ENCODE measurements at regions not wholly inside any gene's neighbourhood (a gene's known extent, or its start where the extent isn't known, plus 50 kb on each side); places are given as distances from the start of the nearest gene placed in this dataset.

DNA sequence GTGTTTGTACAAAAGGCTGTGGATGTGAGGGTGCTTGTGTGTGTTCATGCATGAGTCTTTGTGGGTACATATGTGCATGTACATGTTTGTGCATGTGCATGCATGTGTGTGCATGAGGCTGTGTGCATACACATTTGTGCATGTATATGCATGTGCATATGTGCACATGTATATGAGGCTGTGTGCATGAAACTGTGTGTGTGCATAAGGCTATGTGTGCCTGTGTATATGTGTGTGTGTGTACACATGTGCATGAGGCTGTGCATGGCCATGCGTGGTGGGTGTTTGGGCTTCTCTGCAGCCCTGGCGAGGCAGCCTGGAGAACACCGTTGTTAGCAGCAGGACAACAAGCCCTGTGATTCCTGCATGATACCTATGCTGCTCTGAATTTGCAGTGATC, 207.7 kb upstream of the ADCY1 start:
- Histone ChIP-seq H3K27me3 (no peaks in the 10 kb centered on the region), H3K27ac (no peak overlapping the region), H3K4me1 (no peaks in the 10 kb centered on the region), H3K9me3 (peaks cover 0 to 10% (median 0%) of the 10 kb centered on the region in 3 donors), H3K4me3 (no peak overlapping the region), H3K36me3 (no peaks in the 10 kb centered on the region)
- TF ChIP-seq, protein P1, sequence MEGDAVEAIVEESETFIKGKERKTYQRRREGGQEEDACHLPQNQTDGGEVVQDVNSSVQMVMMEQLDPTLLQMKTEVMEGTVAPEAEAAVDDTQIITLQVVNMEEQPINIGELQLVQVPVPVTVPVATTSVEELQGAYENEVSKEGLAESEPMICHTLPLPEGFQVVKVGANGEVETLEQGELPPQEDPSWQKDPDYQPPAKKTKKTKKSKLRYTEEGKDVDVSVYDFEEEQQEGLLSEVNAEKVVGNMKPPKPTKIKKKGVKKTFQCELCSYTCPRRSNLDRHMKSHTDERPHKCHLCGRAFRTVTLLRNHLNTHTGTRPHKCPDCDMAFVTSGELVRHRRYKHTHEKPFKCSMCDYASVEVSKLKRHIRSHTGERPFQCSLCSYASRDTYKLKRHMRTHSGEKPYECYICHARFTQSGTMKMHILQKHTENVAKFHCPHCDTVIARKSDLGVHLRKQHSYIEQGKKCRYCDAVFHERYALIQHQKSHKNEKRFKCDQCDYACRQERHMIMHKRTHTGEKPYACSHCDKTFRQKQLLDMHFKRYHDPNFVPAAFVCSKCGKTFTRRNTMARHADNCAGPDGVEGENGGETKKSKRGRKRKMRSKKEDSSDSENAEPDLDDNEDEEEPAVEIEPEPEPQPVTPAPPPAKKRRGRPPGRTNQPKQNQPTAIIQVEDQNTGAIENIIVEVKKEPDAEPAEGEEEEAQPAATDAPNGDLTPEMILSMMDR (IDR thresholded peaks at IDR 0.05) = no peak
- TF ChIP-seq POLR2A (IDR thresholded peaks at IDR 0.05) (no peak), EP300 (IDR thresholded peaks at IDR 0.05) (no peak), POLR2AphosphoS5 (IDR thresholded peaks at IDR 0.05) (no peak)
- no peak for ATAC-seq
- WGBS, 2 donors (ENCODE audit: low coverage in 1 of 2) = 100% methylated on average over 1 of the region's 3 CpGs; no CpG with 5 or more reads in 1 of the 2 donors

DNA sequence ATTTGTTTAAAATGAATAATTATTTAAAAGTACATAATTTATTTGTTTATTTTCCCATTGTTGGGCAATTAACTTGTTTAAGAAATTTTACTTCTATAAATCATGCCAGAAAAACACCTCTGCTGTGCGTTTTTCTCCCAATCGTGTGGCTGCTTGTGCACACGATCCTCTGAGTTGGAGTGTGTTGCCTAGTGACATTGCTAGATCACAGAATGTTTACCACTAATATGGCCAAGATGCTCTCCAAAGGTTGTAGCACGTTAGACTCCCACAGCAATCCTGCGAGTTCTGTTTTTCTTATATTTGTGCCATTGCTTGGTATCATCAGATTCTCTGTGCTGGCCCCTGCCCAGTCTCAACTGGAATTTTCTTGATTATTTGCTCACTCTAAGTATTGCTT, 207.1 kb upstream of the ADCY1 start:
- Histone ChIP-seq H3K4me3 (no peak overlapping the region), H3K4me1 (no peaks in the 10 kb centered on the region), H3K9me3 (peaks cover 0 to 10% (median 0%) of the 10 kb centered on the region in 3 donors), H3K36me3 (no peaks in the 10 kb centered on the region), H3K27me3 (no peaks in the 10 kb centered on the region), H3K27ac (no peak overlapping the region)
- WGBS, 2 donors (ENCODE audit: low coverage in 1 of 2) = 62 to 70% methylated on average over 5 of the region's 5 CpGs
- ATAC-seq = no peak
- no peak for TF ChIP-seq POLR2AphosphoS5 (IDR thresholded peaks at IDR 0.05)
- TF ChIP-seq POLR2A (IDR thresholded peaks at IDR 0.05) = no peak
- TF ChIP-seq EP300 (IDR thresholded peaks at IDR 0.05) = no peak

DNA sequence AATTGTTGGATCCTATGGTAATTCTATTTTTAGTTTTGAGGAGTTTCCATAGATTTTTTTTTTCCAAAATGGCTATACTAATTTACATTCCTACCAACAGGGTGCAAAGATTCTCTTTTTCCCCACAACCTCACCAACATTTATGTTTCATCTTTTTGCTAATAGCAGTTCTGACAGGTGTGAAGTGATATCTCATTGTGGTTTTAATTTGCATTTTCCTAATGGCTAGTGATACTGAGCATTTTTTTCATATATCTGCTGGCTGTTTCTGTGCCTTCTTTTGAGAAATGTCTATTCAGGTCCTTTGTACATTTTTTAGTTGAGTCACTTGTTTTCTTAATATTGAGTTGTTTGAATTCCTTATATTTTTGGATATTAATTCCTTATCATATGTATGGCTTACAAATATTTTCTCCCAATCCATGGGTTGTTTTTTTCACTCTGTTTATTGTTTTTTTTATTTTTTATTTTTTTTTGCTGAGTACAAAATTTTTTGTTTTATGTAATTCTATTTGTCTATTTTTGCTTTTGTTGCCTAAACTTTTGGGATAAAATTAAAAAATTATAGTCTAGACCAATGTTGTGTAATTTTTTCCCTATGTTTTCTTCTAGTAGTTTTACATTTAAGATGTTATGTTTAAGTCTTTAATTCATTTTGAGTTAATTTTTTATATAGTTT, 205.9 kb upstream of the ADCY1 start:
- no peak for TF ChIP-seq POLR2A (IDR thresholded peaks at IDR 0.05)
- TF ChIP-seq, protein P1 (IDR thresholded peaks at IDR 0.05) = no peak
- TF ChIP-seq POLR2AphosphoS5 (IDR thresholded peaks at IDR 0.05) = no peak
- no peak for TF ChIP-seq EP300 (IDR thresholded peaks at IDR 0.05)
- no peak for ATAC-seq
- Histone ChIP-seq H3K27ac (no peak overlapping the region), H3K36me3 (no peaks in the 10 kb centered on the region), H3K4me3 (no peak overlapping the region), H3K9me3 (peaks cover 0 to 10% (median 0%) of the 10 kb centered on the region in 3 donors), H3K4me1 (no peaks in the 10 kb centered on the region), H3K27me3 (no peaks in the 10 kb centered on the region)

DNA sequence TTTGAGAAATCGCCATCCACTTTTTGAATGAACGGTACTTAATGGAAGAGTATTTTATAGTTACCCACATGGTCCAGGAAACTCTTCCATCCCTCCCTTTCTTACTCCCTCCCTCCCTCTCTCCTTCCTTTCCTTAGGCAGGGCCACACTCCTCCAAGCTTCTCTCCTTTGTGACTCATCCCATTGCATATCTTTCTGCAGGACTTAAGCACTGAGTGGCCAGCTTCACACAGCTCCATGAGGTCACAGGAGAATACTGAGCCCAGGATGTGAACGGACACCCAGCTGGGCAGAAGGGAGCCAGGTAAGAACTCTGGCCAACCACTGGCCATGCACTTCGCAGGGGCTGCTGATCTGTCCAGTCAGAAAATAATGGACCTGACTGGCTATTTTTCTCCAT, 189.7 kb upstream of the ADCY1 start:
- no peaks in the 10 kb centered on the region for H3K27me3 ChIP-seq
- 81 to 100% methylated on average over 2 to 4 of the region's 4 CpGs for WGBS, 2 donors (ENCODE audit: low coverage in 1 of 2)
- no peak overlapping the region for H3K4me3 ChIP-seq
- no peaks in the 10 kb centered on the region for H3K36me3 ChIP-seq
- TF ChIP-seq EP300 (IDR thresholded peaks at IDR 0.05) (no peak), POLR2AphosphoS5 (IDR thresholded peaks at IDR 0.05) (no peak), POLR2A (IDR thresholded peaks at IDR 0.05) (no peak)
- TF ChIP-seq, protein P1 (IDR thresholded peaks at IDR 0.05) = no peak
- ATAC-seq = no peak
- H3K9me3 ChIP-seq = peaks cover 0 to 14% (median 0%) of the 10 kb centered on the region in 3 donors
- no peak overlapping the region for H3K27ac ChIP-seq
- H3K4me1 ChIP-seq = no peaks in the 10 kb centered on the region

DNA sequence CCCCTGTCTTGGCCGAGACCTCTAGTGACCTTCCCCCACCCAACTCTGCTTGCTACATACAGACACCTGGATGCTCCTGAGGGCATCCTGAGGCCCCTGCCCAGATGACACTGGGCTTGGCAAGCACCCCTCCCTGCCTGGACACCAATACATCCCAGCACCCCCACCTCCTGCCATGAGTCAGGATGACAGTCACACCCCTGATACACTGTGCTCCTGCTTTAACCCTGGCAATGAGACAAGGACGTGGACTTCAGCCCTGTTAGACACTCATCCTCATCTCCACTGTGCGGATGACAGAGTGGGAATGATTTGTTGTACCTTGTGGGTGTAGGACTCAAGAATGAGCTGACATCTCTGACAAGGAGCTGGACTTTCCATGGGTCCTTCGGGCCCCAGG, 186.3 kb upstream of the ADCY1 start:
- no peaks in the 10 kb centered on the region for H3K4me1 ChIP-seq
- no peaks in the 10 kb centered on the region for H3K36me3 ChIP-seq
- no peak for ATAC-seq
- peaks cover 3% of the 10 kb centered on the region for H3K27me3 ChIP-seq
- no peak overlapping the region for H3K4me3 ChIP-seq
- TF ChIP-seq, protein P1 (IDR thresholded peaks at IDR 0.05) = no peak
- TF ChIP-seq POLR2A (IDR thresholded peaks at IDR 0.05) = no peak
- no peak for TF ChIP-seq EP300 (IDR thresholded peaks at IDR 0.05)
- no peak for TF ChIP-seq POLR2AphosphoS5 (IDR thresholded peaks at IDR 0.05)
- no peak overlapping the region for H3K27ac ChIP-seq
- WGBS, 2 donors (ENCODE audit: low coverage in 1 of 2) = 83% methylated on average over 1 of the region's 4 CpGs; no CpG with 5 or more reads in 1 of the 2 donors
- H3K9me3 ChIP-seq = peaks cover 0 to 20% (median 0%) of the 10 kb centered on the region in 3 donors

All from gastroesophageal sphincter (tissue), 4 donors.